Keratinocyte (primary cell): ENCODE measurements at regions not wholly inside any gene's neighbourhood (a gene's known extent, or its start where the extent isn't known, plus 50 kb on each side); places are given as distances from the start of the nearest gene placed in this dataset.

ENCODE experiments used
- DNase-seq: peaks from one replicate; pipeline ENCODE4 v3.0.0-alpha.2; 2011; ENCODE audit warnings: low read depth, missing footprints, low spot score
- FAIRE-seq: peaks from 2 replicates; lab custom pipeline; 2011; peaks lifted over from hg19 to GRCh38; lab: Jason Lieb, UNC
- H2AFZ ChIP-seq: 2 replicates; pipeline ENCODE4 v1.6.0; 2012; ENCODE audit warnings: low read length, control low read depth, inconsistent platforms; ENCODE audit not compliant: control insufficient read depth
- H3K27ac ChIP-seq: 2 replicates; pipeline ENCODE4 v1.5.1; 2011; ENCODE audit warnings: low read length; ENCODE audit not compliant: control insufficient read depth, insufficient read depth
- H3K27me3 ChIP-seq: 3 replicates; pipeline ENCODE4 v1.6.0; 2011; ENCODE audit warnings: low read length; ENCODE audit not compliant: control insufficient read depth, insufficient read depth; ENCODE audit errors: extremely low read depth
- H3K36me3 ChIP-seq, 2 experiments: 2 replicates in 1 of 2; 3 replicates in 1 of 2; pipeline ENCODE4 v1.5.1; 2011; ENCODE audit warnings: low read length in 2 of 2, mild to moderate bottlenecking in 1 of 2; ENCODE audit not compliant: control insufficient read depth in 2 of 2, insufficient read depth in 2 of 2; ENCODE audit errors: extremely low read depth in 1 of 2
- H3K4me1 ChIP-seq: 3 replicates; pipeline ENCODE4 v1.5.1; 2011; ENCODE audit warnings: low read length; ENCODE audit not compliant: control insufficient read depth, insufficient read depth; ENCODE audit errors: extremely low read depth
- H3K4me2 ChIP-seq: 3 replicates; pipeline ENCODE4 v1.6.0; 2011; ENCODE audit warnings: low read depth, low read length; ENCODE audit not compliant: control insufficient read depth, insufficient read depth; ENCODE audit errors: extremely low read depth
- H3K4me3 ChIP-seq, 3 experiments: fragments of 200-600 bp in 1 of 3; sonication (generic) in 1 of 3; 2 replicates in 2 of 3; 3 replicates in 1 of 3; pipeline ENCODE4 v1.5.1; 2011 to 2016; ENCODE audit warnings: low read length in 3 of 3, mild to moderate bottlenecking in 3 of 3, control low read depth in 2 of 3, inconsistent platforms in 1 of 3, low read depth in 1 of 3, mixed read lengths in 1 of 3, mixed run types in 1 of 3, moderate library complexity in 1 of 3; ENCODE audit not compliant: control insufficient read depth in 2 of 3, insufficient read depth in 2 of 3; ENCODE audit errors: extremely low read depth in 1 of 3
- H3K79me2 ChIP-seq: 2 replicates; pipeline ENCODE4 v1.6.0; 2012; ENCODE audit warnings: low read length; ENCODE audit not compliant: control insufficient read depth, insufficient read depth
- H3K9ac ChIP-seq: 3 replicates; pipeline ENCODE4 v1.6.0; 2011; ENCODE audit warnings: low read length; ENCODE audit not compliant: control insufficient read depth, insufficient read depth; ENCODE audit errors: extremely low read depth
- H3K9me1 ChIP-seq: 3 replicates; pipeline ENCODE4 v1.6.0; 2011; ENCODE audit warnings: low read length; ENCODE audit not compliant: control insufficient read depth, insufficient read depth; ENCODE audit errors: extremely low read depth
- H3K9me3 ChIP-seq: 2 replicates; pipeline ENCODE4 v1.5.1; 2012; ENCODE audit warnings: low read depth, low read length; ENCODE audit not compliant: control insufficient read depth
- H4K20me1 ChIP-seq: 3 replicates; pipeline ENCODE4 v1.6.0; 2011; ENCODE audit warnings: low read length; ENCODE audit not compliant: control insufficient read depth, insufficient read depth; ENCODE audit errors: extremely low read depth
- EZH2 ChIP-seq: IDR thresholded peaks from one replicate; pipeline ENCODE4 v1.6.1; 2012; ENCODE audit warnings: inconsistent platforms, mild to moderate bottlenecking, low read length, moderate library complexity
- dilution Hi-C: fragments of 300-500 bp; cut with MboI; formaldehyde crosslinking; loops from one replicate; pipeline ENCODE4 v1.7.0; 2020; ENCODE audit warnings: low sequenced_read_pairs; ENCODE audit not compliant: extremely low pct_ligation_motif_present
- TF ChIP-seq, protein P1 (sequence below), 3 experiments: IDR thresholded peaks in 1 of 3; conservative IDR thresholded peaks in 1 of 3; optimal IDR thresholded peaks in 1 of 3; 2 replicates in 2 of 3; 3 replicates in 1 of 3; pipeline versions ENCODE3 to v1.5.1; 2011; ENCODE audit warnings: low read length in 3 of 3, mild to moderate bottlenecking in 3 of 3, moderate library complexity in 2 of 3, control low read depth in 1 of 3, inconsistent platforms in 1 of 3; ENCODE audit not compliant: insufficient read depth in 2 of 3; ENCODE audit errors: extremely low read depth in 1 of 3

DNA sequence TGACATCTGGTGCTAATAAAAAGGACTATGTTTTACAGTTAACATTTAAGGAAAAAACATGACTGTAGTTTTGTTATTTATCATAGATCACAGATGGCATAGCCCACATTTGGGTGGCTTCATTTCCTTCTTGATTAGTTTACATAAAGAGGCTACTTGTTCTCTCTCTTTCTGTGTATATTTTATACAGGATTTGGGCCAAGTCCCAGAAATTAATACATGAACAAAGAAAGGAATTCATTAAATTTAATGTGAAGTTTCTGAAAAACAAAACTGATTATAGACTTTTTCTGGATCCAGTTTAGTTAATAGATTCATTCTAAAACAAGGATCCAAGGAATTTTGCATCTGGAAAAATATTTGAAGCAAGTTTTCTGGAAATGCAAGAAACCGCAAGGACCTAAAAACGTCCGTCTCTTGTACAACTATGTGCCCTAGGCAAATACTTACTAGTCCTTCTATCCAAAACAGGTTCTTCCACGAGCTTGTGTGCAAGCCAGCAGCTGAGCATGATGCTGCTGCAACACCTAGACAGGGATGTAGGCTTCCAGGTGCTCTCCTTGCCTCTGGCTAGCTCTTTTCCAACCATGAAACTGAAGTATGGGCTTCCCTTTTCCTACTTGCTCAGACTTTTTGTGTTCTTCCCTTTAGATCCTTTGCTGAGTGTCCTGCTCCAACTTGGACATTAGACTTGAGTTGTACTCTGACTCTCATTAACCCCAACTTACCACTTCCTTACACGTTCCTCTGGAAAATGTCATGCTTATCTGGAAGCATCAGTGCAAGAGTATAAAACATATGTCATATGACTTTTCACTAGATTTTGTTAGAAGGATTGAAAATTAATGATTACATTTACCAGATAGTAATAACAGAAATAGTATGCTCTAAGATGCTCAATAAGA is 161.5 kb upstream of the STARD13 start:
- no peaks in the 10 kb centered on the region for H3K36me3 ChIP-seq
- H3K27me3 ChIP-seq = no peaks in the 10 kb centered on the region
- dilution Hi-C loops = no loop called here
- TF ChIP-seq, protein P1, sequence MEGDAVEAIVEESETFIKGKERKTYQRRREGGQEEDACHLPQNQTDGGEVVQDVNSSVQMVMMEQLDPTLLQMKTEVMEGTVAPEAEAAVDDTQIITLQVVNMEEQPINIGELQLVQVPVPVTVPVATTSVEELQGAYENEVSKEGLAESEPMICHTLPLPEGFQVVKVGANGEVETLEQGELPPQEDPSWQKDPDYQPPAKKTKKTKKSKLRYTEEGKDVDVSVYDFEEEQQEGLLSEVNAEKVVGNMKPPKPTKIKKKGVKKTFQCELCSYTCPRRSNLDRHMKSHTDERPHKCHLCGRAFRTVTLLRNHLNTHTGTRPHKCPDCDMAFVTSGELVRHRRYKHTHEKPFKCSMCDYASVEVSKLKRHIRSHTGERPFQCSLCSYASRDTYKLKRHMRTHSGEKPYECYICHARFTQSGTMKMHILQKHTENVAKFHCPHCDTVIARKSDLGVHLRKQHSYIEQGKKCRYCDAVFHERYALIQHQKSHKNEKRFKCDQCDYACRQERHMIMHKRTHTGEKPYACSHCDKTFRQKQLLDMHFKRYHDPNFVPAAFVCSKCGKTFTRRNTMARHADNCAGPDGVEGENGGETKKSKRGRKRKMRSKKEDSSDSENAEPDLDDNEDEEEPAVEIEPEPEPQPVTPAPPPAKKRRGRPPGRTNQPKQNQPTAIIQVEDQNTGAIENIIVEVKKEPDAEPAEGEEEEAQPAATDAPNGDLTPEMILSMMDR (optimal IDR thresholded peaks at IDR 0.05 in 1 of 3, IDR thresholded peaks at IDR 0.05 in 1 of 3, conservative IDR thresholded peaks at IDR 0.05 in 1 of 3; ENCODE audit: extremely low read depth in 1 of 3, insufficient read depth in 2 of 3, low read length in 3 of 3) = no peak
- no peak for TF ChIP-seq EZH2
- H2AFZ ChIP-seq = peak overlapping the region; percentile 77
- DNase-seq = peak; percentile 35
- FAIRE-seq = peak; percentile 97
- H3K4me3 ChIP-seq = no peak overlapping the region
- no peaks in the 10 kb centered on the region for H3K9me1 ChIP-seq
- peak overlapping the region; percentile 58 for H3K4me2 ChIP-seq
- H3K79me2 ChIP-seq = no peaks in the 10 kb centered on the region
- peaks cover 15% of the 10 kb centered on the region for H3K4me1 ChIP-seq
- no peaks in the 10 kb centered on the region for H3K9me3 ChIP-seq
- no peak overlapping the region for H3K27ac ChIP-seq
- H3K9ac ChIP-seq = no peak overlapping the region
- no peaks in the 10 kb centered on the region for H4K20me1 ChIP-seq

DNA sequence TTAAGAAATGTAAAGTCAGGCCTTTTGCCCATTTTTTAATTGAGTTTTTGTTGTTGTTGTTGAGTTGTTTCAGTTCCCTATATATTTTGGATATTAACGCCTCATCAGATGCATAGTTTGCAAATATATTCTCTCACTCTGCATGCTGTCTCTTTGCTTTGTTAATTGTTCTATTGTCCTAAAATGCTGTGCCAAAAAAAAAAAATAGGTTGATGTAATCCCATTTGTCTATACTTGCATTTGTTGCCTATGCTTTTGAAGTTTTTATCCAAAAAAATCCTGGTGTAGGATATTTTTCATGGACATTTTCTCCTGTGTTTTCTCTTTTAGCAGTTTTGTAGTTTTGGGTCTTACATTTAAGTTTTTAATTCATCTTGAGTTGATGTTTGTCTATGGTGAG is 163.3 kb upstream of the STARD13 start:
- H2AFZ ChIP-seq = no peak overlapping the region
- H3K79me2 ChIP-seq = no peaks in the 10 kb centered on the region
- FAIRE-seq (no peak), DNase-seq (no peak)
- no peaks in the 10 kb centered on the region for H3K27me3 ChIP-seq
- H3K4me1 ChIP-seq = peaks cover 15% of the 10 kb centered on the region
- dilution Hi-C loops = no loop called here
- H4K20me1 ChIP-seq = no peaks in the 10 kb centered on the region
- H3K4me2 ChIP-seq = no peak overlapping the region
- H3K36me3 ChIP-seq = no peaks in the 10 kb centered on the region
- TF ChIP-seq EZH2 = no peak
- TF ChIP-seq, protein P1 (optimal IDR thresholded peaks at IDR 0.05 in 1 of 3, IDR thresholded peaks at IDR 0.05 in 1 of 3, conservative IDR thresholded peaks at IDR 0.05 in 1 of 3; ENCODE audit: extremely low read depth in 1 of 3, insufficient read depth in 2 of 3, low read length in 3 of 3) = no peak
- H3K27ac ChIP-seq = no peak overlapping the region
- H3K9ac ChIP-seq = no peak overlapping the region
- no peaks in the 10 kb centered on the region for H3K9me3 ChIP-seq
- H3K4me3 ChIP-seq = no peak overlapping the region
- no peaks in the 10 kb centered on the region for H3K9me1 ChIP-seq
